ENCODE measurements at regions not wholly inside any gene's neighbourhood (a gene's known extent, or its start where the extent isn't known, plus 50 kb on each side); places are given as distances from the start of the nearest gene placed in this dataset.
"Not testable (repeated sequence)": the region's sequence is repeated elsewhere in the genome, so short reads cannot be mapped to it uniquely, and the experiment has no call there.

DNA sequence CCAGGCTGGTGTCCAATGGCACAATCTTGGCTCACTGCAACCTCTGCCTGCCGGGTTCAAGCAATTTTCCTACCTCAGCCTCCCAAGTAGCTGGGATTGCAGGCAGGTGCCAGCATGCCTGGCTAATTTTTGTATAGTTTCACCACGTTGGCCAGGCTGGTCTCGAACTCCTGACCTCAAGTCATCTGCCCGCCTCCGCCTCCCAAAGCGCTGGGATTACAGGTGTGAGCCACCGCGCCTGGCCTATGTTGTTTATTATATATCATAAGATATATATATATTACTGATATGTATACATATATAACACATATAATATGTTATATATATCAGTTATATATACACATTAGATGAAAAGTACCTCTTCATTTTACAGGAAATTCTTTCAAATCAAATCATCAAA is 914.7 kb downstream of the FOXD4L5 start:
- DNase-seq = not testable (repeated sequence)

DNA sequence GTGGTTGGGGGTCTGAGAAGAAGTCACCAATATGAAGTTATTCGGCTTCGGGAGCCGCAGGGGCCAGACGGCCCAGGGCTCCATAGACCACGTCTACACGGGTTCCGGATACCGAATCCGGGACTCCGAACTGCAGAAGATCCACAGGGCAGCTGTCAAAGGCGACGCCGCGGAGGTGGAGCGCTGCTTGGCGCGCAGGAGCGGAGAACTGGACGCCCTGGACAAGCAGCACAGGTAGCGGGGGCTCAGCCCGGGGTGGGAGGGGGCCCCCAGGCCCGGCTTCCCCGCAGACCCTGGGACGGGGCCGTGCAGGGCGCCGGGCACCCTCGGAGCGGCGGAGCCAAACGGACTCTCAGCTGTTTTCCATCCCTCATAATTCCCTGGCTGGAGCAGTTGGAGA is 915.4 kb downstream of the FOXD4L5 start:
- DNase-seq = not testable (repeated sequence)

DNA sequence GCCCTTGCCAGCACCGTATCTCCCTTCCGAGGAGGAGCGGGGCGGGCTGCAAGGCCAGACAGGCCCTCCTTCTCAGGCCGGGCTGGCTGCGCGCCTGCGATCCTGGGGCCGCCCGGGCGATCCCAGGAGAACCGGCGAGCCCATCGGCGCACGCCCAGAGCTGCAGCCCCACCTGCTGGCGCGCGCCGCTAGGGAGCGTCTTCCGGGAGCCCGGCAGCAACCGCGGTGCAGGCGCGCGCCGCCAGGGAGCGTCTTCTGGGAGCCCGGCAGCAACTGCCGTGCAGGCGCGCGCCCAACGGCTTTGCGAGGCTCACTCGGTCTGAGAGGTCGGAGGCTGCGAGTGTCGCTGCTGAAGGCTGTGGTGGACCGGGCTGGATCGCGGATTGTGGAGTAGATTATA is 915.9 kb downstream of the FOXD4L5 start:
- DNase-seq = peak; percentile 69 to 83

DNA sequence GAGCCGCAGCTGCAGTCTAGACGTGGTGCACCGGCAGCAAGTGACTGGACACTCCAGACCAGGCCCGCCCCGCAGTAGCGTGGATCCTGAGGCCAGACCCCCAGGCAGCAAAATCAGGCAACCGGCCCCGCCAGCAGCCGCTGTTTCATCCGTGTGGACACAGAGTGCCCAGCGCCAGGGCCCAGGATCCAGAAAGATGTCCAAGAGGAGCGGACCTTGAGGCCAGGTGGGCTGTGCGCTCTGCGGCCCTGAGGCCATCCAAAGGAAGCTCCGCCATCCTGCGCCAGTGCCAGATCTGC is 916.4 kb downstream of the FOXD4L5 start:
- not testable (repeated sequence) for DNase-seq

DNA sequence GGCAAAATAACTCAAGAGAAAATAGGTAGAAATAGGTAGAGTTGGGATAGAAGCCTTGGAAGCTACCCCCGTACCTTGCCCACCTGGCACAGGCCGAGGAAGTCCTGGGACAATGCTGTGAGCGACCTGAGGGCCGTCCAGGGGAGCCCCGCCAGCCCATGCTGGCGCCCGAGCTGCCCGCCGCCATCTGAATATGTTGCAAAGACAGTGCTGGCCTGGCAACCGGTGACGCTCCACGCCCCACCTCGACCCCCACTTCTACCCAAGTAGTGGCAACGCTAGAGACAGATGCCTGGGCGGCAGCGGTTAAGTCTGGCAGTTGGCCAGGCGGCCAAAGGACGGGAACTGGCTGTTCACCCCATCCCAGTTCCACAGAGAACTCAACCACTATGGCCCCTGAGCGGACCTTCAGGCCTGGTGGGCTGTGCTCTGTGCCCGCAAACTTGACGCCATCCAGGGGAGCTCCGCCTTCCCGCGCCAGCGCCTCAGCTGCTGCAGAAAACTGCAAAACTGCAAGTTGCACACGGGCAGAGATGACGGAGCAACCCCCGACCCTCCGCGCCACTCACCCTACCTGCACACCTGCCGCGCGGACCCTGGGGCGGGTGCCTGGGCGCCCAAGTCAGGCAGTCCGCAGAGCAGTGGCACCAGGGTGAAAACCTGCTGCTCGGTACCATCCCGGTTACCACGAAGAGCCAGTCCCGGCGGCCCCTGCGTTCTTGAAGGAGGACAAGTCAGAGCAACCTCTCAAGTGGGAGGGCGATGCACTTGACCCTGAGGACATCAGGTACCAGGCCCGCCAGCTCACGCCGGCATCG is 917.0 kb downstream of the FOXD4L5 start:
- DNase-seq = not testable (repeated sequence)
